Middle frontal gyrus (tissue), 1 donor: ENCODE measurements at regions not wholly inside any gene's neighbourhood (a gene's known extent, or its start where the extent isn't known, plus 50 kb on each side); places are given as distances from the start of the nearest gene placed in this dataset.
"Not testable (repeated sequence)": the region's sequence is repeated elsewhere in the genome, so short reads cannot be mapped to it uniquely, and the experiment has no call there.

Source experiments
- DNase-seq: peaks from one replicate; pipeline ENCODE4 v3.0.0-alpha.2; 2015; ENCODE audit warnings: low spot score; ENCODE audit errors: extremely low spot score

GRCh38 chr5:56688402-56688801, 126.9 kb upstream of the MAP3K1 start:
- no peak for DNase-seq

GRCh38 chr5:56686337-56687195, 128.8 kb upstream of the MAP3K1 start:
- no peak for DNase-seq

GRCh38 chr5:56685503-56686217, 129.7 kb upstream of the MAP3K1 start:
- DNase-seq, result no peak

- DNase-seq, result no peak
Measured at GRCh38 chr5:56684159-56684558, 131.2 kb upstream of the MAP3K1 start.

- no peak for DNase-seq
Measured at GRCh38 chr5:56683733-56684132, 131.6 kb upstream of the MAP3K1 start.

DNA sequence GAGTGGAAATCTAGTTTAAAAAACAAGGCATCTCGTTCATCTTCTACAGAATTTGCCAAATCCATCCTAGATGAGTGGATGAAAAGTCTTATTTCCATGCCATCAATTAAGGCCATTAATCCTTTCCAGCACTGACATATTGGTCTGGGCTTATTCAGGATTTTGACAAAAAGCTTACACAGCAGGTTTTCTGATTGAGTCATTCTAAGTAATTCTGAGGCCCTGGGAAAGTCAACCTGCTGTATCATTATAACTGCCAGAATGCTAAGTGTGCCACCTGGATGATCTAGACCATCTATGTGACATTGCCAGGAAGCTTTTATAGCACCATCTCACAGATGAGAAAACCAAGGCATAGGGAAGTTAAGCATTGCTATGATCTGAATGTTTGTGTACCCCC, 132.1 kb upstream of the MAP3K1 start:
- DNase-seq, result no peak

DNA sequence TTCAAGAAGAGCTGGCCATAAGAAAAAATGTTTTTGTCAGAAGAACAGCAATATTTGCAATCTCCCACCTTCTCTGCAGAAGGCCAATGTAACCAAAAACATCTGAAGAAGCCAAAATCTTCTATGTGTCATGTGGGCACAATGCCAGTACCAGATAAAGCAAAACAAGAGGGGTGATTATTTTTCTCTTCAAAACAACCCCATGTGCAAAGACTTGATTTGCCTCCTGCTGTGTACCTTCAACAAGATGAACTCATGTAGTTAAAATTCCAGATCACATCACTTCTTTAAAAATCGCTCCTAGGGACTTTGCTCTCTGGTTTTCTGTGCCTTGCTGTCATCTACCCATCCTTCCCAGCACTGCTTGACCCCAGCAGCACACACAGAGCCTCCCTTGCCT, 134.0 kb upstream of the MAP3K1 start:
- no peak for DNase-seq

- DNase-seq, result no peak
Measured at GRCh38 chr5:56680731-56681130, 134.6 kb upstream of the MAP3K1 start.

DNA sequence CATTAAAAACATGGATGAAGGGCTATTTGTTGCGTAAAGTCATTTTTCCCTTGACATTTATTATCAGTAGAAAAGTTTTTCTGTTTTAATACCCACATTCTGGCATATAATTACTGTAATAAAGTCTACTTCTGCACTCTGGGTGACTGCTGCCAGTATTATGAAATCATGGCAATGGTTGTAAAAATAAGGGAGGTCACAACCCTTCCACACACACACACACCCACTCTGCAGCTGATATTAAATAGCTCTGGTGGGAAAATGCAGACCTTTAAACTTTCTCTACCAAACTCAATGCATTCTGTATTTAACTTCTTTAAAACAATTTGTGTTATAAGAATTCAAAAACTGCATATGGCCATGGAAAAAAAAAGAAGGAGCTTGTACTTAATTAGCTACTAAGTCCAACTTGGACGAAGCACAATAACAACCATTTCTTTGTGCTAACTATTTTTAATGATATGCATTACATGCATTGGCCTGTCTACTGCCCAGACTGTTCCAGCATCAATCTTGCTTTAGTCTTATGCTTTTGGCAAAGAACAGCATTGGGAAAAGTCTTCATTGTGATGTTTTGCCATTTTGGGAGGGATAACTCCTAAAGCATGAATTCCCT, 137.6 kb upstream of the MAP3K1 start:
- DNase-seq, result no peak

- no peak for DNase-seq
Measured at GRCh38 chr5:56676091-56676768, 139.1 kb upstream of the MAP3K1 start.

DNA sequence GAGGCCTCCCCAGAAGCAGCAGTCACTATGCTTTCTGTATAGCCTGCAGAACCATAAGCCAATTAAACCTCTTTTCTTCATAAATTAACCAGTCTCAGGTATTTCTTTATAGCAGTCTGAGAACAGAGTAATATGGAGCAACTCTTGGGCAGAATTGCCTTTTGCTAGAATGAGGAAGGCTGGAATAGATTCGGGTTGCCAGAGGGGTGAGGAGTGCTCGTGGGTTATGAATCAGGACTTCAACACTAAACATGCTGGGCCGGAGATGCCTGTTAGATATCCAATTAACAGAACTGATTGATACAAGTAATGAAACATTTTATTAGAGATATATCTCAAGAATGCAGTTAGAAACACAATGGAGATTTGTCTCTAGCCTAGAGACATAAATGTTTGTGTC, 140.9 kb upstream of the MAP3K1 start:
- no peak for DNase-seq

DNA sequence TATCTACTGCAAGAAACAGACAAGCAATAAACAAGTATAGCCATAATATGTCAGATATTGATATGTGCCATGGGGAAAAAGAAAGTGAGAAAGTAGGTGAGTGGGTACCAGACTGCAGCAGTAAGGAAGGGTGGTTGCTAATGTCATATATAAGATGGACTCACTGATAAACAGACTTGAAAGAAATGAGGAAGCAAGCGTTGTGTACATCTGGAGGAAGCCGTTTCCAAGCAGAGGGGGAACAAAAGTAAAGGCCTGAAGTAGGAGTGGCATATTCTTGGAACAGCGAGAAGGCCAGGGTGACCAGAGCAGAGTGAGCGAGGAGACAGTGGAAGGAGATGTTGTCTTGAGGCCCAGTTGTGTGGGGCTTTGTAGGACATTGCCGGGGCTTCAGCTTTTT, 142.2 kb upstream of the MAP3K1 start:
- no peak for DNase-seq

GRCh38 chr5:56671571-56671970, 143.8 kb upstream of the MAP3K1 start:
- DNase-seq, result no peak

DNA sequence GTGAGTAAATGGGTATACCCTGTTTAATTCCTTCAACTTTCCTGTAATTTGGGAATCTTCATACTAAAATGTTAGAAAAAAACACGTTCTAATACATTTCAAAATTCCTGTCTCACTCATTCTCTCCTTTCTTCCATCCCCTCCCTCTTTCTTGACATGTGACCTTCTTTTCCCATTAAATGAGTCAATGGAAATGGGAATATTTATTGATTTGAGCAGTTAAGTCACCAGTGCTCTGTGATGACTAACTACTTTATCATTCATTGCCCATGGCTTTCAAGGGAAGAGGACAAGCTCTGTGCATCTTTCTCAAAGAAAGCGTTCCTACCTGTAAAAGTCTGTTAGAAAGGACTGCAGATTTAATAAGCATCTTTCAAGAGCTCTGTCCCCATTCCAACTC, 144.4 kb upstream of the MAP3K1 start:
- DNase-seq, result no peak

GRCh38 chr5:56669534-56670483, 145.5 kb upstream of the MAP3K1 start:
- DNase-seq, result no peak

- DNase-seq, result no peak
Measured at GRCh38 chr5:56668996-56669395, 146.4 kb upstream of the MAP3K1 start.

DNA sequence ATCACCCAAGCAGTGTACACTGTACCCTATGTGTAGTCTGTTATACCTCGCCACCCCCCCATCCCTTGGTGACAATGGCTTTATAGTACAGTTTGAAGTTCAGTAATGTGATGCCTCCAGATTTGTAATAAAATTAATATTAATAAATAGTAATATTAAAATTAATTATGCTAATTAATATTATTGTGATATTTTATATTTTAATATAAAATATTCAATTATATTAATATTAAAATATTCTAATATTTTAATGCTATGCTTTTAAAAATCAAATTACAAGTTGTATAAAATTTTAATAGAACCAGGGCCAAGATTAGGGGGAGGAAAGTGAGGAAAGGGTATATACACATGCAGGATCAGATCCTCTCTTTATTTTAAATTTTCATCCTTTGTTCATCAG, 147.7 kb upstream of the MAP3K1 start:
- DNase-seq, result no peak

DNA sequence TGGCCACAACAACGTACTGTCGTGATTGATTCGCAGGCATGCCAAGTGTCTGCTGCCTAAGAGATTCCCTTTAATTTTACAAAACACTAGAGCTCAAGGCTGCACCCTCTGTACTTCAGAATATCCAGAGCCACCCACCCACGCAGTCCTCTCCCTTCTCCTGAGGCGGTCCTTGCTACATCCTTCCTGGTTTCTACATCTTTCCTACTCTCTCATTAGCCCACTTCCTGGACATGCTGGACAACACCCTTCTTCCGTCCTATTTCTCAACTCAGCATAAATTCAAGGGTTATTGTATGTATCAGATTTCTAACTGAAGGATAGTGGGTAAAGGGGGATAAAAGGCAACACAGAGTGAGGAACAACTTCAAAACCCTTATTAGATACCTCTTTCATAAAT, 148.4 kb upstream of the MAP3K1 start:
- no peak for DNase-seq

DNA sequence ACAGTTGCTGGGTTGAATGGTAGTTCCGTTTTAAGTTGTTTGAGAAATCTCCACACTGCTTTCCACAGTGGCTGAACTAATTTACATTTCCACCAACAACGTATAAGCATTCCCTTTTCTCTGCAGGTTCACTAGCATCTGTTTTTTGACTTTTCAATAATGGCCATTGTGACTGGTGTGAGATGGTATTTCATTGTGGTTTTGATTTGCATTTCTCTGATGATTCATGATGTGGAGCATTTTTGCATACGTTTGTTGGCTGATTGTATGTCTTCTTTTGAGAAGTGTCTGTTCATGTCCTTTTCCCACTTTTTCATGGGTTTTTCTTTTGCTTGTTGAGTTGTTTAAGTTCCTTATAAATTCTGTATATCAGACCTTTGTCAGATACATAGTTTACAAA, 150.2 kb upstream of the MAP3K1 start:
- not testable (repeated sequence) for DNase-seq

DNA sequence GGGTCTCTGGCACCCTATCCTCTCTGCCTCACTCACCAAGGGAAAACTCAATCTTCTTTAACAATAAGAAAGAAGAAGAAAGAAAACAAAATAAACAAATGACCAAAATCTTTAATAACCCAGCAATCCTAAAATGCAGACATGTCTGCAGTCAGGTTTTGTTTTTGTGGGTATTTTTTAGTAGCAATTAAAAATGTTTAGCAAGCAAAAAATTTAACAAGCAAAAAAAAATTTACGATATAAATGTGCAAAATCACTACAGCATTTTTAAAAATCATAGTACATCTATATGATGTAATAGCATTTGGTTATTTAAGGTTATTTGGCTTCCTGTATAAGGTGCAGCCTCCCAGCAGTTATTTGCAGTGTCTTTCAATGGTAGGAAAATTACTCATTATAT, 151.3 kb upstream of the MAP3K1 start:
- DNase-seq, result no peak

DNA sequence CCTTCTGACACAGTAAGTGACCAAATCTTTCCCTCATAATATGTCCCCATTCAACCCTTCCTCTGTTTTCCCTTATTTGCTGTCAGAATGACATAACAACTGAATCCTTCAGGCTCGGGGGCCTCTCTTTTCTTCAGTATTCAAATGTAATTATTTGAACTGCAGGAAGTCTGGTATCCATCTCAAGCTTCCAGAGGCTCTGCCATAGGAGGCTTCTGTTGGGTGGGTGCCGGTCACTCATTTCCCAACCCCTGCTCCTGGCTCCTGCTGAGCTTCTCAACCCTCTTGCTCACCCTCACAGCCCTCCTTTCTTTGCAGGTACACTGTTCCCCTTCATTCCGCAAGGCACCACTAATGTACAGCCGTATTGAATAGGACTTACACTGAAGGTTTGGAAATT, 151.8 kb upstream of the MAP3K1 start:
- DNase-seq, result no peak
